ENCODE measurements at regions not wholly inside any gene's neighbourhood (a gene's known extent, or its start where the extent isn't known, plus 50 kb on each side); places are given as distances from the start of the nearest gene placed in this dataset.

- TF ChIP-seq CTCF (IDR thresholded peaks at IDR 0.05), result no peak
- TF ChIP-seq POLR2A (IDR thresholded peaks at IDR 0.05), result no peak
Observed at GRCh38 chr10:43925793-43926192, 277.1 kb upstream of the ZNF32 start.
